K562 (cell line): ENCODE measurements at regions not wholly inside any gene's neighbourhood (a gene's known extent, or its start where the extent isn't known, plus 50 kb on each side); places are given as distances from the start of the nearest gene placed in this dataset.

Experiments used
- ATAC-seq: fragments of 200-7000 bp; cut with Tn5 transposase; 3 replicates; pipeline ENCODE4 v1.9.1; 2020; ENCODE audit warnings: moderate library complexity
- BruUV-seq: library from RNA; stranded (reverse); fragments of 400-500 nt; replicated peaks from 2 replicates; lab custom pipeline; 2021; lab: Mats Ljungman, UMichigan
- CTCF ChIA-PET: fragments of 300-600 bp; formaldehyde crosslinking; extraction: SDS; loops from one replicate; lab custom pipeline; 2021; ENCODE audit warnings: low intra/inter-chr PET ratio; lab: Yijun Ruan, JAX
- POLR2A ChIA-PET: fragments of 300-600, 350-650 bp; sonication (Branson Sonifier 250); formaldehyde crosslinking; extraction: SDS; loops from one replicate; lab custom pipeline; 2021; ENCODE audit warnings: antibody characterized with exemption, inconsistent platforms; lab: Yijun Ruan, JAX
- DNase-seq, 4 experiments: peaks; one replicate each; pipeline versions ENCODE4 v3.0.0 to v3.0.0-alpha.2; 2011 to 2018; ENCODE audit warnings: low spot score in 3 of 4, mixed read lengths in 3 of 4; ENCODE audit errors: extremely low read depth in 1 of 4
- FAIRE-seq: peaks from 2 replicates; lab custom pipeline; 2011; peaks lifted over from hg19 to GRCh38; lab: Jason Lieb, UNC
- H2AFZ ChIP-seq: 2 replicates; pipeline ENCODE4 v1.6.0; 2011; ENCODE audit warnings: low read depth, low read length, control low read depth, inconsistent platforms
- H3K27ac ChIP-seq: fragments of 200-600 bp; 3 replicates; pipeline ENCODE4 v1.8.0; 2011; ENCODE audit warnings: low read depth, mild to moderate bottlenecking, control low read depth, inconsistent platforms, low read length, moderate library complexity, mixed read lengths; ENCODE audit errors: extremely low read depth
- H3K27me3 ChIP-seq, 2 experiments: fragments of 300-600 bp in 1 of 2; 2 replicates in 1 of 2; 3 replicates in 1 of 2; pipeline versions ENCODE4 v1.6.0 to v1.8.0; 2011; ENCODE audit warnings: inconsistent platforms in 2 of 2, low read length in 2 of 2, mild to moderate bottlenecking in 1 of 2, mixed read lengths in 1 of 2, moderate library complexity in 1 of 2; ENCODE audit not compliant: control insufficient read depth in 2 of 2, insufficient read depth in 2 of 2
- H3K36me3 ChIP-seq: fragments of 300-600 bp; 3 replicates; pipeline ENCODE4 v1.8.0; 2011; ENCODE audit warnings: mild to moderate bottlenecking, low read length, inconsistent platforms; ENCODE audit not compliant: control insufficient read depth, insufficient read depth
- H3K4me1 ChIP-seq, 2 experiments: fragments of 200-600 bp in 1 of 2; replicated peaks in 1 of 2; 2 replicates in 1 of 2; 3 replicates in 1 of 2; pipeline versions ENCODE4 v1.5.1 to v1.8.0; 2011; ENCODE audit warnings: inconsistent platforms in 2 of 2, low read length in 2 of 2, mild to moderate bottlenecking in 1 of 2, mixed read lengths in 1 of 2, moderate library complexity in 1 of 2; ENCODE audit not compliant: control insufficient read depth in 2 of 2, insufficient read depth in 2 of 2
- H3K4me2 ChIP-seq: 2 replicates; pipeline ENCODE4 v1.6.1; 2011; ENCODE audit warnings: low read length, control low read depth, inconsistent platforms, mixed read lengths; ENCODE audit not compliant: insufficient read depth
- H3K4me3 ChIP-seq: fragments of 200-600 bp; sonication (generic), shearing (Covaris generic); 2 replicates; pipeline ENCODE4 v1.5.1; 2016; ENCODE audit warnings: control low read depth, inconsistent platforms
- H3K79me2 ChIP-seq: fragments of 200-600 bp; 3 replicates; pipeline ENCODE4 v1.8.0; 2011; ENCODE audit warnings: low read length, inconsistent platforms; ENCODE audit not compliant: control insufficient read depth, insufficient read depth
- H3K9ac ChIP-seq, 2 experiments: 2 replicates each; pipeline versions ENCODE4 v1.6.0 to v1.6.1; 2011; ENCODE audit warnings: low read depth in 2 of 2, low read length in 2 of 2, control low read depth in 1 of 2, inconsistent platforms in 1 of 2, mild to moderate bottlenecking in 1 of 2, mixed read lengths in 1 of 2; ENCODE audit not compliant: insufficient read depth in 1 of 2
- H3K9me1 ChIP-seq: one replicate; pipeline ENCODE4 v1.6.0; 2011; ENCODE audit warnings: inconsistent platforms, mild to moderate bottlenecking, low read length, moderate library complexity; ENCODE audit not compliant: control insufficient read depth, insufficient read depth
- H3K9me3 ChIP-seq: replicated peaks from 2 replicates; pipeline ENCODE4 v1.5.1; 2011; ENCODE audit warnings: low read depth, low read length, inconsistent platforms; ENCODE audit not compliant: control insufficient read depth, insufficient read depth
- H4K20me1 ChIP-seq: replicated peaks from 2 replicates; pipeline ENCODE4 v1.6.1; 2011; ENCODE audit warnings: low read length, inconsistent platforms, mixed read lengths; ENCODE audit not compliant: control insufficient read depth, insufficient read depth
- BDP1 ChIP-seq: IDR thresholded peaks from 3 replicates; pipeline ENCODE4 v1.6.1; 2011; ENCODE audit not compliant: insufficient read length, insufficient read depth
- C11orf30 ChIP-seq: fragments of 450-650 bp; IDR thresholded peaks from 2 replicates; pipeline ENCODE4 v1.6.1; 2016; ENCODE audit warnings: low read depth, mild to moderate bottlenecking
- HDAC8 ChIP-seq: fragments of 450-650 bp; IDR thresholded peaks from 2 replicates; pipeline ENCODE4 v1.6.1; 2016; ENCODE audit warnings: mild to moderate bottlenecking, missing genetic modification characterization, moderate library complexity, missing compliant biosample characterization
- HDGF ChIP-seq: fragments of 450-650 bp; IDR thresholded peaks from 2 replicates; pipeline ENCODE4 v1.6.1; 2016
- HES1 ChIP-seq: fragments of 450-650 bp; IDR thresholded peaks from 2 replicates; pipeline ENCODE4 v1.6.1; 2016; ENCODE audit warnings: low read depth, mild to moderate bottlenecking, moderate library complexity
- MYNN ChIP-seq, 2 experiments: sonication (generic); formaldehyde crosslinking in 1 of 2; IDR thresholded peaks; 2 replicates each; pipeline versions ENCODE4 v1.5.0 to v1.6.1; 2016 to 2020; ENCODE audit warnings: antibody characterized with exemption in 1 of 2, missing genetic modification reagents in 1 of 2
- NFIX ChIP-seq: fragments of 250-450 bp; sonication (Bioruptor Pico); IDR thresholded peaks from 2 replicates; pipeline ENCODE4 v1.4.0; 2020; ENCODE audit warnings: low read depth, mild to moderate bottlenecking, moderate library complexity
- SMARCB1 ChIP-seq: IDR thresholded peaks from 2 replicates; pipeline ENCODE4 v1.6.1; 2011; ENCODE audit warnings: improper control_type of control experiment, low read depth; ENCODE audit not compliant: insufficient read length
- SP1 ChIP-seq: sonication (generic); formaldehyde crosslinking; IDR thresholded peaks from 2 replicates; pipeline ENCODE4 v1.8.1; 2022; ENCODE audit warnings: mild to moderate bottlenecking, missing genetic modification reagents
- TFAP4 ChIP-seq: sonication (generic); formaldehyde crosslinking; IDR thresholded peaks from 2 replicates; pipeline ENCODE4 v1.8.0; 2022; ENCODE audit warnings: missing genetic modification reagents, mild to moderate bottlenecking, moderate library complexity, borderline replicate concordance
- ZNF133 ChIP-seq: fragments of 250-450 bp; sonication (Bioruptor Pico); IDR thresholded peaks from 2 replicates; pipeline ENCODE4 v1.4.0; 2020; ENCODE audit warnings: mild to moderate bottlenecking
- ZNF197 ChIP-seq: fragments of 200-800 bp; sonication (Bioruptor generic); IDR thresholded peaks from 2 replicates; pipeline ENCODE4 v1.6.1; 2016; ENCODE audit warnings: low read depth, missing genetic modification characterization, missing compliant biosample characterization
- ZNF830 ChIP-seq: fragments of 250-450 bp; sonication (Bioruptor Pico); IDR thresholded peaks from 2 replicates; pipeline ENCODE4 v1.5.0; 2021; ENCODE audit warnings: mild to moderate bottlenecking
- ZSCAN29 ChIP-seq: fragments of 450-650 bp; IDR thresholded peaks from 2 replicates; pipeline ENCODE4 v1.6.1; 2017
- WGBS: fragments of 100-300 bp; shearing (Covaris generic); methylation state at CpG from one replicate; pipeline ENCODE4 v1.1.6; 2016; ENCODE audit warnings: low coverage, mixed read lengths; ENCODE audit not compliant: insufficient coverage; ENCODE audit errors: missing lambda C conversion rate; 5-methylcytosine and 5-hydroxymethylcytosine counted together
- in situ Hi-C: fragments of 300-500 bp; cut with MboI; formaldehyde crosslinking; loops from 4 replicates; pipeline ENCODE4 v1.15.0; 2018; ENCODE audit warnings: inconsistent platforms, mixed read lengths
- intact Hi-C: fragments of 100-400 bp; cut with micrococcal nuclease; formaldehyde crosslinking; loops from 2 replicates; pipeline ENCODE4 v1.14.2; 2022
- TF ChIP-seq, protein P1 (sequence below): sonication (generic); formaldehyde crosslinking; IDR thresholded peaks from 2 replicates; pipeline ENCODE4 v1.8.0; 2023; ENCODE audit warnings: mild to moderate bottlenecking, missing genetic modification reagents

- TF ChIP-seq TFAP4 = no peak
- no peak for TF ChIP-seq SMARCB1
- TF ChIP-seq MYNN (IDR thresholded peaks at IDR 0.05) = no peak
- no peak for TF ChIP-seq MYNN (CRISPR knock-in tag; IDR thresholded peaks at IDR 0.05)
- TF ChIP-seq, all 486 proteins: peak for 0
- no peak overlapping the region for H3K4me2 ChIP-seq
- no peak overlapping the region for H2AFZ ChIP-seq
- POLR2A ChIA-PET = no interaction called here
- CTCF ChIA-PET = no interaction called here
- H3K9ac ChIP-seq = no peak overlapping the region
- H3K4me3 ChIP-seq = no peak overlapping the region
- no peaks in the 10 kb centered on the region for H3K27me3 ChIP-seq
- no TSS peak for BruUV-seq
- FAIRE-seq (no peak), DNase-seq (no peak), ATAC-seq (no peak)
- intact Hi-C loops = no loop called here
- H3K4me1 ChIP-seq = no peaks in the 10 kb centered on the region
- H3K27ac ChIP-seq = no peak overlapping the region
- WGBS = 0% methylated on average over 3 of the region's 3 CpGs
- H3K36me3 ChIP-seq = no peaks in the 10 kb centered on the region
- H3K9me1 ChIP-seq = no peaks in the 10 kb centered on the region
- in situ Hi-C loops = no loop called here
- H3K79me2 ChIP-seq = no peaks in the 10 kb centered on the region
- no peaks in the 10 kb centered on the region for H4K20me1 ChIP-seq
- H3K9me3 ChIP-seq = no peaks in the 10 kb centered on the region
Measured at GRCh38 chr1:56031001-56031400, 548.4 kb downstream of the PLPP3 start.

GRCh38 chr1:56029319-56030003, 549.9 kb downstream of the PLPP3 start:
- no TSS peak for BruUV-seq
- POLR2A ChIA-PET = no interaction called here
- no peaks in the 10 kb centered on the region for H4K20me1 ChIP-seq
- H2AFZ ChIP-seq = no peak overlapping the region
- ATAC-seq = no peak
- H3K4me1 ChIP-seq = no peaks in the 10 kb centered on the region
- H3K79me2 ChIP-seq = no peaks in the 10 kb centered on the region
- CTCF ChIA-PET = no interaction called here
- H3K36me3 ChIP-seq = no peaks in the 10 kb centered on the region
- DNase-seq = no peak
- no peak overlapping the region for H3K27ac ChIP-seq
- intact Hi-C loops (no loop called here), in situ Hi-C loops (no loop called here)
- 0% methylated on average over 4 of the region's 4 CpGs for WGBS
- H3K4me2 ChIP-seq = no peak overlapping the region
- H3K9ac ChIP-seq = no peak overlapping the region
- no peak for FAIRE-seq
- H3K27me3 ChIP-seq = no peaks in the 10 kb centered on the region
- no peak overlapping the region for H3K4me3 ChIP-seq
- no peaks in the 10 kb centered on the region for H3K9me1 ChIP-seq
- H3K9me3 ChIP-seq = no peaks in the 10 kb centered on the region
- TF ChIP-seq, protein P1, sequence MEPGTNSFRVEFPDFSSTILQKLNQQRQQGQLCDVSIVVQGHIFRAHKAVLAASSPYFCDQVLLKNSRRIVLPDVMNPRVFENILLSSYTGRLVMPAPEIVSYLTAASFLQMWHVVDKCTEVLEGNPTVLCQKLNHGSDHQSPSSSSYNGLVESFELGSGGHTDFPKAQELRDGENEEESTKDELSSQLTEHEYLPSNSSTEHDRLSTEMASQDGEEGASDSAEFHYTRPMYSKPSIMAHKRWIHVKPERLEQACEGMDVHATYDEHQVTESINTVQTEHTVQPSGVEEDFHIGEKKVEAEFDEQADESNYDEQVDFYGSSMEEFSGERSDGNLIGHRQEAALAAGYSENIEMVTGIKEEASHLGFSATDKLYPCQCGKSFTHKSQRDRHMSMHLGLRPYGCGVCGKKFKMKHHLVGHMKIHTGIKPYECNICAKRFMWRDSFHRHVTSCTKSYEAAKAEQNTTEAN (CRISPR knock-in tag) = no peak
- no peak for TF ChIP-seq SP1 (CRISPR knock-in tag)
- TF ChIP-seq ZSCAN29 = no peak
- TF ChIP-seq ZNF830 (CRISPR knock-in tag) = no peak
- TF ChIP-seq BDP1 = no peak
- no peak for TF ChIP-seq HDAC8 (tag)
- TF ChIP-seq HDGF = no peak
- TF ChIP-seq HES1 = no peak
- TF ChIP-seq C11orf30 = no peak
- no peak for TF ChIP-seq NFIX (CRISPR knock-in tag)
- no peak for TF ChIP-seq ZNF133 (CRISPR knock-in tag)
- no peak for TF ChIP-seq ZNF197 (CRISPR knock-in tag)
